Colonic mucosa (tissue), 4 donors: ENCODE measurements at regions not wholly inside any gene's neighbourhood (a gene's known extent, or its start where the extent isn't known, plus 50 kb on each side); places are given as distances from the start of the nearest gene placed in this dataset.

Source experiments
- DNase-seq: peaks from one replicate; pipeline ENCODE4 v3.0.0-alpha.2; 2020
- H3K27ac ChIP-seq: fragments of 200-600 bp; one replicate; pipeline ENCODE4 v1.8.0; 2021
- H3K27me3 ChIP-seq: fragments of 200-600 bp; one replicate; pipeline ENCODE4 v1.8.0; 2021
- H3K36me3 ChIP-seq: fragments of 200-600 bp; one replicate; pipeline ENCODE4 v1.8.0; 2021
- H3K4me1 ChIP-seq: fragments of 200-600 bp; one replicate; pipeline ENCODE4 v1.8.0; 2021; ENCODE audit warnings: mild to moderate bottlenecking
- H3K4me3 ChIP-seq: fragments of 200-600 bp; one replicate; pipeline ENCODE4 v1.8.0; 2021
- H3K9ac ChIP-seq, 2 donors: one replicate each; pipeline ENCODE4 v1.7.0; 2013; ENCODE audit warnings: control low read depth in 2 of 2, low read depth in 2 of 2, low read length in 2 of 2
- H3K9me3 ChIP-seq: fragments of 200-600 bp; one replicate; pipeline ENCODE4 v1.8.0; 2021
- CTCF ChIP-seq: fragments of 200-600 bp; IDR thresholded peaks from one replicate; pipeline ENCODE4 v1.8.0; 2022; ENCODE audit warnings: antibody characterized with exemption, mild to moderate bottlenecking
- intact Hi-C: fragments of 100-400 bp; cut with DNase I; formaldehyde crosslinking; loops from one replicate; pipeline ENCODE4 v1.14.1; 2022
- donor health status: healthy.
- donor health status: DM: no; HTN: no; CAD: no.
- donor health status: DM: no; HTN: no; CAD: no.

- H3K27me3 ChIP-seq, result no peaks in the 10 kb centered on the region
- intact Hi-C loops, result no loop called here
- DNase-seq, result no peak
These were observed 622.1 kb upstream of the ZEB2 start for GRCh38 chr2:145141981-145142380.

GRCh38 chr2:145140658-145141057, 620.7 kb upstream of the ZEB2 start:
- Histone ChIP-seq H3K27me3 (no peaks in the 10 kb centered on the region), H3K9me3 (no peaks in the 10 kb centered on the region)
- TF ChIP-seq CTCF, result no peak

More at GRCh38 chr2:145141981-145142380, 622.1 kb upstream of the ZEB2 start:
- H3K9me3 ChIP-seq, result no peaks in the 10 kb centered on the region
- TF ChIP-seq CTCF, result no peak
- H3K36me3 ChIP-seq, result no peaks in the 10 kb centered on the region
- no peaks in the 10 kb centered on the region for H3K4me1 ChIP-seq
- H3K9ac ChIP-seq, result no peak overlapping the region
- H3K27ac ChIP-seq, result no peak overlapping the region
- H3K4me3 ChIP-seq, result no peak overlapping the region

GRCh38 chr2:145138626-145139025, 618.7 kb upstream of the ZEB2 start:
- H3K9me3 ChIP-seq, result no peaks in the 10 kb centered on the region
- no peaks in the 10 kb centered on the region for H3K27me3 ChIP-seq
- no peak for DNase-seq
- no peaks in the 10 kb centered on the region for H3K4me1 ChIP-seq
- no peak overlapping the region for H3K4me3 ChIP-seq
- no peak for TF ChIP-seq CTCF
- intact Hi-C loops, result no loop called here
- no peaks in the 10 kb centered on the region for H3K36me3 ChIP-seq
- H3K9ac ChIP-seq, result no peak overlapping the region
- no peak overlapping the region for H3K27ac ChIP-seq

More at GRCh38 chr2:145140658-145141057, 620.7 kb upstream of the ZEB2 start:
- H3K36me3 ChIP-seq, result no peaks in the 10 kb centered on the region
- H3K9ac ChIP-seq, result no peak overlapping the region
- intact Hi-C loops, result no loop called here
- H3K4me1 ChIP-seq, result no peaks in the 10 kb centered on the region
- no peak overlapping the region for H3K27ac ChIP-seq
- no peak overlapping the region for H3K4me3 ChIP-seq
- DNase-seq, result no peak

- DNase-seq, result no peak
- intact Hi-C loops, result no loop called here
- Histone ChIP-seq H3K27me3 (no peaks in the 10 kb centered on the region), H3K27ac (no peak overlapping the region), H3K4me1 (no peaks in the 10 kb centered on the region), H3K36me3 (no peaks in the 10 kb centered on the region), H3K9me3 (no peaks in the 10 kb centered on the region), H3K4me3 (no peak overlapping the region), H3K9ac (no peak overlapping the region)
- TF ChIP-seq CTCF, result no peak
These were observed 618.0 kb upstream of the ZEB2 start for GRCh38 chr2:145137901-145138300.

- H3K27me3 ChIP-seq, result no peaks in the 10 kb centered on the region
- no peaks in the 10 kb centered on the region for H3K36me3 ChIP-seq
- H3K27ac ChIP-seq, result no peak overlapping the region
- H3K4me1 ChIP-seq, result no peaks in the 10 kb centered on the region
- TF ChIP-seq CTCF, result no peak
- H3K9ac ChIP-seq, result no peak overlapping the region
- DNase-seq, result no peak
- intact Hi-C loops, result no loop called here
- no peaks in the 10 kb centered on the region for H3K9me3 ChIP-seq
- H3K4me3 ChIP-seq, result no peak overlapping the region
These were observed 617.3 kb upstream of the ZEB2 start for GRCh38 chr2:145137211-145137610.

- Histone ChIP-seq H3K36me3 (no peaks in the 10 kb centered on the region), H3K9me3 (no peaks in the 10 kb centered on the region), H3K4me3 (no peak overlapping the region), H3K9ac (no peak overlapping the region), H3K4me1 (no peaks in the 10 kb centered on the region), H3K27ac (no peak overlapping the region), H3K27me3 (no peaks in the 10 kb centered on the region)
- TF ChIP-seq CTCF, result no peak
- intact Hi-C loops, result no loop called here
- no peak for DNase-seq
These were observed 616.8 kb upstream of the ZEB2 start for GRCh38 chr2:145136702-145137101.
